ENCODE measurements at regions not wholly inside any gene's neighbourhood (a gene's known extent, or its start where the extent isn't known, plus 50 kb on each side); places are given as distances from the start of the nearest gene placed in this dataset.
"Not testable (repeated sequence)": the region's sequence is repeated elsewhere in the genome, so short reads cannot be mapped to it uniquely, and the experiment has no call there.

DNA sequence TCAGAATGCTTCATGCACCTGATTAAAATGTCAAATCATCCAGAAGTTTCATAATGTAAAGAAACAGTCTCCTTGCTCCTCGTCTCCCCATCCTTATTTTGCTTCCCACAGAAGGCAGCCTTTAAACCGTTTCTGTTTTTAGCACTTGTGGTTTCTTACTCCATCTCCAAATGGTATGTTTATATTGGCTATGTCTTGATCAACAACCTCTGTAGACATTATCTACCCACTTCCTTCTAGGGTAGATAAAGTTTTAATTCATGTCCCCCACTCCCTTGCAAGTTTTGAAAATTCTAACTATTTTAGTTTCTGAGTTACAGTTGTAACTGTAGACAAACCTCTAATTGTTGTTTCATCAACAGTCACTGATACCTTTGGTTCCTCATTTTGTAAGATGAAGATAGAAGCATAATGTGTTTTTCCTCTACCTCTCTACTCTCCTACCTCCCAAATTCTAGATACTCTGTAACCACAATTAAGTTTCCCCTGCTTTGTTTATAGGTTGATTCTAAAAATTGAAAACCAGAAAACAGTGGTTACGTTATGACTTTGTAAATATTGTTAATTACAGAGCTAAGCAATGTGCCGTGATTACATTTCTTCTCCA is 291.7 kb upstream of the GATB start:
- DNase-seq = no peak

DNA sequence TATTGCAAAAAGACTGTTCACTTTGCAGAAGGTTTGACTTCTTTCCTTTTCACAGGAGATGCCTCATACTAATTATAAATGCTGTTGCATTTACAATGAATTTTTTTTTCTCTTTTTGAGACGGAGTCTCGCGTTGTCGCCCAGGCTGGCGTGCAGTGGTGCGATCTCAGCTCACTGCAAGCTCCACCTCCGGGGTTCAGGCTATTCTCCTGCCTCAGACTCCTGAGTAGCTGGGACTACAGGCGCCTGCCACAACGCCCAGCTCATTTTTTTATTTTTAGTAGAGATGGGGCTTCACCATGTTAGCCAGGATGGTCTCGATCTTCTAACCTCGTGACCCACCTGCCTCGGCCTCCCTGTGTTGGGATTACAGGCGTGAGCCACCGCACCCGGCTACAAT is 290.5 kb upstream of the GATB start:
- DNase-seq = not testable (repeated sequence)

DNA sequence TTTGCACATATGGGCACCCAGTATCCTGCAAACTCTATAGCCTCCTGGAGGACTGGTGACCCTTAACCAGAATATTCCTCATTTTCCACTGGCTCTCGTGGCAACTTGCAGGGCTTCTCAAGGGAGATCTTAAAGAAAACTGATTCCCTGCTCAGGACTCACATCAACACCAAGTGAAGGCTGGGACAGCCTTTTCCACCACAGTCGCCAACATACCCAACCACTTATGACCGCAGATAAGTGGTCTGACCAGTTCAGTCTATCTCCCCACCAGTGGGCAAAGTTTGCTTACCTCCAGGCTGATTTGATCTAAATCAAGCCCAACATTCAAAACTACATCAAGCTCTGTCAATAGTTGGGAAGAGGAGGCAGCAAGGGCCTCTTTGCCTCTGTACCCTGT is 289.3 kb upstream of the GATB start:
- no peak for DNase-seq

DNA sequence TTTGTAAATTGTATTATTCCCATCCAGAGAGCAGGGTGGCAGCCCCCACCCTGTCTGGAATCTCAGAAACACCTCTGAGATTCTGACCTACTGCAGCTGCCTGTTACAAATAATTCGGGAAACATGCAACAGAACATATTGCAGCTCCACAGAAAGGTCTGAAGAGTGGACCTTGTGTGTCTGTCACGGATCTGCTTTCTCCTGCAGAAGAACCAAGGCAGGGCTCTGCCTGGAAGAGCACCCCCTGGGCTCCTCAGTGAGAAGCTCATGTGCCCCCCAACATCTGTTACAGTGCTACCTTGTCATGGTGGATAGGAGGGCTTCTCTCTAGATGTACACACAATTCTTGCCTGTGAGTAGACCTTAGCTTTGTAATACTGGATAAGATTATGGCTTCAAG is 286.6 kb upstream of the GATB start:
- DNase-seq = no peak

DNA sequence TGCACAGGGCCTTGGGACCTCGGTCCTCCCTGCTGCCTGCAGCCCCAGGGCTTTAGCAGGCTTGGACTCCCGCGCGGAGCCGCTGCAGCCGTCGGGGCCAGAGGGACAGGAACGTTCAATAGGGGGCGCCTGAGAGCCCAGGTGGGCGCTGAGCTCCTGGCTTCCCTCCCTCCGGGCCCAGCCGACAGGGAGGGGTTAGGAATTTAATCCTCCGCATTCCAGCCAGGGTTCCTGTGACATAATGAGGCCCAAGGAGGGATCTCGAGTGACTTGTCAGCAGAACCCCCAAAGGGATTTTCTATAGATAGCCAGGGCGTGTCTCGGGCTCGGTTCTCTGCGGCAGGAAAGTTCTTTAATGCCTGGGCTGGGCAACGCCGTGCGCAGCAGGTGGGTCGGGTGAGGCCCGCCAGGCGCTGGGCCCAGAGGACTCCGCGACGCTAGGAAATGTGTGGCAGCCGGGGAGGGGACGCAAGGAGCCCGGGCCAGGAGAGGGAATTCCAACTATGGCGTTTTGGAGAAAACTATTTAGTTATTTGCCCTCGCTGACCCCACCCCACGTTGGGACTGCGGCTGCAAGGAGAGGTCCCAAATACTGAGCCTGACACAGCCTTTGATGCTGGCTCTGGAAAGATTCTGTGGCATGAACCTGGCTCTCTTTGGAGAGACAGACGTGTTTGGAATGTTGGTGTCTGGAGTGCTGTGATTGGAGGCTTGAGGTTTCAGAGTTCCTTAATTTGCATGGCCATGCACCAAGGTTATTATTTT is 285.2 kb upstream of the GATB start:
- DNase-seq = no peak

DNA sequence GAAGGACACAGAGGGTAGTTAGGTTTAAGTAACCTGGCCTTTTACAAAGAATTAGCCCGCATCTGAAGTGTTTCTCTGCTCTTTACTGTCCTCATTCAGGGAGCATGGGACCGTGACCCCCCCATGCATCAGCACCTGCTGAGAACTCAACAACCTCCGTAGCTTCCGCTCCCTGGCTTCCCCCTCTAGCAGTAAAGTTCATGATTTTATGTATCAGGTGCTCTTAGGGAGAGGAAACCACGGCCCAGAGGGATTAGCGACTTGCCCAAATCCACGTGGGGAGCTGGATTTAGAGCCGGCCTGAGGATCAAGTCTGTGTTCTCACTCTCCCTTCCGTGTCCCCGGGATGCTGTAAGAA is 284.6 kb upstream of the GATB start:
- no peak for DNase-seq

DNA sequence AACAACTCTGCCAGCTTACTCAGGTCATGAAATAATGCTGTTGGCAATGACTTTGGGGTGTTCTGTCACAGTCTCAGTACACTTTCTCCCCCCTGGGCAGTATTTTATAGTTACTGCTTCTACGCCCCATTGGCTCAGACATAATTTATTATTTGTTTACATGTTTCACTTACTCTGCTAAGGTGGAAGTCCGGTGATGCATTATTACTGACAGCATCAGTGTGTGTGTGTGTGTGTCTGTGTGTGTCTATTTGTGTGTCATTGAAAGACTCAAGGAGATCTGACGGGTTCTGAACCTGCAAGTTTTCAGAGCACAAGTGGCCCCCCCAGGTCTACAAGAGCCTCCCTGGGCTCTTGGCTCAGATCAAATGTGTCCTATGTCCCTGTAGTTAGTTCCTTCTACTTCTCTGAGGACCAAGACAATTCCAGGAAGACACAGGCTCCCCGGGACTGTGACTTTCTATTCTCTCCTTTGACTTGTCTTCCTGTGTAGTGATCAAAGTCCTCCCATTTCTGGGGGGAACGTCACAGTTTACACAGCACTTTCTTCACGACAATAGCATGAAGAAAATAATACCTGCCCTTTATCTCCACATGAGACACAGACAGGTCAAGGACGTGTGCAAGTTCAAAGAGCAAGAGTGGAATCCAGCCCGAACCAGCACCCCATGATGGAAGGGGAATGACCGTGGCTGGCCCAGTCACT is 283.7 kb upstream of the GATB start:
- DNase-seq = no peak

DNA sequence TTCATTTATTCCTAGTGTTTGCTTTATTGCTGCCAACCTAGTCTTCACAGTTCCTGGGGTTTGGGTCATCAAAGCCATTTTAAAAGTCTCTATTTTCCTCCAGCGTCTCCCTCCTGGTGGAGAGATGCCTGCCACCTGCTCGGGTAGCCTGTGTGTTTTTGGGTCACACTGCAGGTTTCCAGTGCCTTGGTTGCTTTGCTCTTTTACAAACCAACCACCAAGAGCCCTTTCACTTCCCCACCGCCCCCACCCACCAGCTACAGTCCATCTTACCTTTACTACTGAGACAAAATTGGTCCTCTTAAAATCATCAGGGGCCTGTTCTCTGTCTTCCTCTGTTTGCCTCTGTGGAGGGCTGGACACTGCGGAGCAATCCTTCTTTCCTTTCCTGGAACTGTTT is 280.5 kb upstream of the GATB start:
- no peak for DNase-seq

DNA sequence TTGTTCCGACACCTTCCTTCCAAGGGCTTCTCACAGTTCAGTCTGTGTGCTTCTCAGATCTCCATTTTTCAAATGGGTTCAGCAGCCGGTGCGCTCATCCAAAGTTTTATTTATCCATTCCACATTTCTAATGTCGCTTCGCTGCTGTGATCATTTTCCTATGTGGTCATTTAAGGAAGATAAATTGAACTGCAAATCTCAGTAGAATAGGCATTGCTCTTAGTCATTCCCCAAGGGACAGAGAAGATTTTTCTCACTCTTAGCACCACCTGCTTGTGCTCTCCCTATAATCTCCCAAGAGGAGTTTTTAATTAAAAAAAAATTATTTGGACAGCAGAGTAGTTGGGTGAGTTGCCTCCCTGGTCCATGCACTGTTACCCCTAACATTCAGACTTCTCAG is 278.9 kb upstream of the GATB start:
- no peak for DNase-seq

DNA sequence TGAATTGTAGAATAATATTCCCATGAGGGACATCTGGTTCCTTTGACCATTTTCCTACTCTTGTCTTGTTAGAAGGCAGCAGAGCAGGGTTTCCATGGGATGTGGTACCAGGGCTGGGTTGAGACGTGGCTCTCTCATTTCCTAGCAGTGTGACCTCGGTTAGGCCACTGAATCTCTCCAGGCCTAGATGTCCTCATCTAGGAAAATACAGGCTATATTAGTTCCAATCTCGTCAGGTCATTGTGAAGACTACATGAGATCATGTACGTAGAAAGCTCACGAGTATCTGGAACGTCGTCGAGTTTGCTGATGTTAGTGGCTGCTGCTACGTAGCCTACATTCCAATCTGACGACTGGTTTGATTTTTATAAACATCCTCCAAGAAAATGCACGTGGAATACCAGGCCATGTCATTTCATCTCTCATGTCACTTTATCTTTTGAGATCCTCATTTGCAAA is 278.2 kb upstream of the GATB start:
- DNase-seq = no peak

DNA sequence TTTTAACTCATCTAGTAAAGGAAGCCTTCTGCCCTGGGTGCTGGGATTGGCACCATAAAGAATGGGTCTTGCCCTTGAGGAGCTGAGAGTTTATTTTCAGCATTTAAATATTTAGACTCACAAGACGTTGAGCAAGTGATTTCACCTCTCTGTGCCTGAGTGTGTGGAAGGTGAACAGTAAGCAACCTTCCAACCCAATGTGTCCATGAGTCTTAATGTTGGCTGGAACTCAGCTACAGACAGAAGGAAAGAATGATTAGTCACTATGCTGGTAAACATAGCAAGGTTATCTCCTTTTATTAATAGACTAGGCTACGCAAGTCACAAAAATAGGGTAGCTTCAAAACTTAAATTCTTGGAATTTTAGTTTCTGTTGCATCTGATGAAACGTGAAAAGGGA is 277.4 kb upstream of the GATB start:
- DNase-seq = no peak

DNA sequence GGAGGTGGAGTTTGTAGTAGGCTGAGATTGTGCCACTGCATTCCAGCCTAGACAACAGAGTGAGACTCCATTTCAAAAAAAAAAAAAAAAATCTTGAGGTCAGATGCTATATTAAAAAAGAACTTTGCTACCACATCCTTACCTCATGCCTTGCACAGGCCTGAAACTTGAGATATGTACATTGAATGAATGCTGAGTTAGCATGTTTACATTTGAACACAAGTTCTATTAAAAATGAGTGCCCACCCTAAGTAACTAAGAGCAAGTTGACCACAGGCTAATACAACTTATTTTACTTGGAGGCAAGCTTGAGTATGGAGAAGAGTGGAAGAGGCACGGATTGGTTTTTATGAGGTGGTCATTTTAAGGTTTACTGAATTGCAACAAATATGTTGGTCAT is 276.6 kb upstream of the GATB start:
- DNase-seq = no peak

DNA sequence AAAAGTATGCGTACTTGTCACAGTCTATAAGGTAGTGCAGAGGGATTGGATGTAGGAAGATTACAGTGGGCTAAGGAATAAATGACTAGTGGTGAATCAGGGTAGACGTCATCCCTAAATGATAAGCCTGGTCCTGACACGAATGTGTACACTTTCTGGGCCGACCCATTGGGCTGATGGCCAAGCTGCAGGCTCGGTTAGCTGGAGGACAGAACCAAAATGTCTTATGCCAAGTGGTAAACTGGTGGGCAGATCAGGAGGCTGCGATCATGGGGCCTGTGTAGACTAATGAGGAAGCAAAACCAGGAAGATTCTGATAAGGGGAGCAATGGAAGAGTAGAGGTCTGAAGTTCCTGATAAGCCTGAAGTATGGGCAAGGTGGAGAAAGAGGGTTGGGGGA is 272.8 kb upstream of the GATB start:
- no peak for DNase-seq

DNA sequence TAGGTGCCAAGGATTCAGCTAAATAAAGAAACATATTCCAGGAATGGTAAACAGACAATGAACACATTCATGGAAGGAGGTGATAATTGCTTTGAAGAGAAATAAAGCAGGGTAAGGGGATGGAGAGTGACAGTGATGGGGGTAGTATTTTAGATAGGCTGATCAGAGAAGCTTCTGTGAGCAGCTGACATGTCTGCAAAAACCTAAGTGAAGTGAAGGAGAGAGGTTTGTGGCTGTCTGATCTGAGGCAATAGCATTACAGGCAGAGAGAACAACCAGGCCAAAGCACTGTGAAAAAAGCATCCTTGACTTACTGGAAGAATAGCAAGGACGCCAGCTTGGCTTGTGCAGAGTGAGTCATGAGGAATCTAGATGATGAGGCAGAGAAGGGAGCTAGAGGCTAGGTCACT is 271.9 kb upstream of the GATB start:
- no peak for DNase-seq

DNA sequence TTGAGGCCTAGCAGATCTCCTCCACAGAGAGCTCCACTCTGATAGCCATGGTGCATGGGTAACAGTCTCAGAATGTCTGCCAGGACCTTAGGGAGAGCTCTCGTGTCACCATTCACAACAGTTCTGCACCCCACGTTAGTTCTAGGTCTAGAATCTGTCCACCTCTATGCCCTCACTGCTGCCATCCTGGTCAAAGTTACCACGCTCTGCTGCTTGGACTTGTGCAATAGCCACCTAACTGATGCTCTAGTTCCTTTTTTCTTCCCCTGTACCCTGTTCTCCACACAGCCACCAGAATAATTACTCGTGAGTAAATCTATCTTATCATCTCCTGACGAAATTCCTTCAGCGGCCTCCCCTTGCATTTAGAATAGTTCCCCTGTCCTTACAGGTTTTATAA is 268.8 kb upstream of the GATB start:
- DNase-seq = no peak

DNA sequence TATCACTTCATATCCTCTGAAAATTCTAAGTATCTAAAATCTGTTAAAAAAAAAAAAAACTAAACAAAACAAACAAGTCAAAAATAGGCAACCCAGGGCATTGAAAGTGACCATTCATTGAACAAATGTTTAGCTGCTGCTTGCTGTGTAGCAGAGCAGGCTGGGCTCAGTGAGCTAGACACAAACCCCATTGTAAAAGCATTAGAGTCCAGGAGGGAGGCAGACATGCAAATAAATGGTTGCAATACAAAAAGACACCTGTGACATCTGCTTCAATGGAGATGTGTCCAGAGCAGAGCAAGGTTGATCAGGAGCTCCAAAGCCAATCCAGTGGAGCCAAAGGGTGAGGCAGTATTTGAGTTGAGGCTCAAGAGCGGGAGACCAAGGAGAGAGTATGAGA is 267.3 kb upstream of the GATB start:
- no peak for DNase-seq

DNA sequence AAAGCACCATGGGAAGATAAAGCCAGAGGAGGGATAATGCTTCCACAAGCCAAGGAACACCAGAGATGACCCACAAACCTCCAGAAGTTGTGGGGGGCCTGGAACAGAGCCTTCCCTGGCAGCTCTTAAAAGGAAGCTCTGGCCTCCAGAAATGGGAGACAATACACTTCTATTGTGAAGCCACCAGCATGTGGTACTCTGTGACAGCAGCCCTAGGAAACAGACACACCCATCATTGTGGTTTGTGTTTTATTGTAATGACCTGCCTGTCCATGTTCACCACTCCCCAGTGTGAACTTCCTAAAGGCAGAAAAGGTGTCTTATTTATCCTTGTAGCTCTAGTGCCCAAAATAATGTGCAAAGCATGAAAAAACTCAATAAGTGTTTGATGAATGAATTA is 264.1 kb upstream of the GATB start:
- no peak for DNase-seq

DNA sequence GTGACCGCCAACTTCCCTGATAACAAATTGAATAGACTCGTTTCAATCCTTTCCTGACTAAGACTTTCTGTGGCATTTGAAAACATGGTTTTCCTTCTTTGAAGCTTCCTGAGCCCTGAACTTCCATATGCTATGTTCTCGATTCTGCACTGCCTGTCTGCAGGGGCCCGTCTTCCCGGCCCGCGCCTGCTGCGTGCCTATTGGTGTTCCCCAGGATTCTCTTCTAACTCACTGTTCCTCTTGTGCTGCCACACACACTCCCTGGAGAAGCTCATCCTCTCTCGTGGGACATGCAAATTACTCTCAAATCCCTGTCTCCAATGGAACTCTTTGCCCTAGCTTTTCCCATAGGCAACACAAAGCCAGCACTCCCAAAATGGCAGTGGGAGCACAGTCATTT is 262.9 kb upstream of the GATB start:
- DNase-seq = no peak

DNA sequence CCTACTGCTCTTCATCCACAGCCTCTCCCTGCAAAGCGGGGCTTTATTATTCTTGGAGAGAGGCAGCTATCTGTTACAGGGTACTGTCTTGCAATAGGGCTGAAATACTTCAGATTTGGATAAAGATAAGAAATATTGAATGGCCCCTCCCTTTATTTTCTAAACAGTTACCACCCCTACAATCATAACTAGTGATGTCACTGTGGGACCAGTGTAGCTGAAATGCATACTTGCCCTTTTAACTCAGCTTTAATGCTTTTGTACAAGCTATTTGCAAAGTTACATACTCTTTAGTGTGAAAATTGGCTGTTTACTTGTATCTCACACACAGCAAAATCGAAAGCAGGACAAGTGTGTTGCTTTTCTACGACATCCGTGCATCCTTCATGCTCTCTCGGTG is 261.7 kb upstream of the GATB start:
- no peak for DNase-seq

DNA sequence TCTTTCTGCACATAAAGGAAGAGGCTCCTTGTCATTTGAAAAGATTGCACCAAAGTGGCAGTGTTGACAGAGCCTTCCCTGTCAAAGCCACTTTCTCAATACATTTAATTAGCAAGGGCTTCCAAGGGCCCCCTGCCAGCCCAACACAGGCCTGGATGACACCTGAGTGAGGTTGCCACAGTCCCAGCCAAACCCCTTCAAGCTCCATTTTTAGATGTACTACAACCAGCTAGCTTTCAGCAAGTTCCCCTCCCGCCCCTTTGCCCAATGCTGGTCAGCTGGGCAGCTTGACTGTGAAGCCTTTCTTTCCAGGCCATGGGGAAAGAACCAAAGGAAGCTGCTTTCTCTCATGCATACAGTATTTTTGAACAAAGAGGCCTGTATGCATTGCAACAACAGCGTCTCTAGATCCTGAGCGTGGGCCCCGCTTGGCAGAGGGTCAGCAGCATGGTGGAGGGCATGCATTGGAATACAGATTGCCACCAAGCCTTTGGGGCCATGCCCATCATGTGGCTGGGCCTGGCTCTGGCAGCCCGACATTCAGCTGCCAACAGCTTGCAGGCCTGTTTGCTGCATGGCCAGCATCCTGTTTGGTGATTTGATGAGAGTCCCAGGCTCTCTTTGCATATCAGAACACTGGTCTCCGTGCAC is 261.1 kb upstream of the GATB start:
- DNase-seq = no peak

DNA sequence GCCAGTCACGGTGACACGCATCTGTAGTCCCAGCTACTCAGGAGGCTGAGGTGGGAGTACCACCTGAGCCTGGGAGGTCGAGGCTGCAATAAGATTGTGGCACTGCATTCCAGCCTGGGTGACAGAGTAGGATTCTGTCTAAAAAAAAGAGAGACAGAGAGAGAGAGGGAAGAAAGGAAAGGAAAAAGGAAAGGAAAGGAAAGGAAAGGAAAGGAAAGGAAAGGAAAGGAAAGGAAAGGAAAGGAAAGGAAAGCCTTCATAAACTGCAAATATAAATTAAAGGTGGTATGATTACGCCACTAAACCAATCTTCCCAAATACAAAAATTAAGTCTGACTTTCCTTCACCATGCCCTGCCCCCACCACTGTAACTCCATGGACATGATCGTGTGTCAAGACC is 259.3 kb upstream of the GATB start:
- no peak for DNase-seq

DNA sequence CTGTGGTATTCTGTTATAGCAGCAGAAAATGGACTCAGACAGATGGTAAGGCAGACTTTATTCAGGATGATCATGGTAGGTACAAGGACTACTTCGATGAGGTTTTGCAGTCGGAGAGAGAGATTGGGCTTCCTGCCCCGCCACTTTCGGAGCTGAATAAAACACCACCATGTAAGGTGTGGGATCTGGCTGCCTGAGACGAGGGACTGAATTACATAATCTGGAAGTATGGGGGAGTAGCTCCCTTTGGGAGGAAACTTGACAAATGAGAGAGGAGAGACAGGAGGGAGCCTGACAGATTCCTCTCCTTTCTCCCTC is 255.5 kb upstream of the GATB start:
- no peak for DNase-seq

DNA sequence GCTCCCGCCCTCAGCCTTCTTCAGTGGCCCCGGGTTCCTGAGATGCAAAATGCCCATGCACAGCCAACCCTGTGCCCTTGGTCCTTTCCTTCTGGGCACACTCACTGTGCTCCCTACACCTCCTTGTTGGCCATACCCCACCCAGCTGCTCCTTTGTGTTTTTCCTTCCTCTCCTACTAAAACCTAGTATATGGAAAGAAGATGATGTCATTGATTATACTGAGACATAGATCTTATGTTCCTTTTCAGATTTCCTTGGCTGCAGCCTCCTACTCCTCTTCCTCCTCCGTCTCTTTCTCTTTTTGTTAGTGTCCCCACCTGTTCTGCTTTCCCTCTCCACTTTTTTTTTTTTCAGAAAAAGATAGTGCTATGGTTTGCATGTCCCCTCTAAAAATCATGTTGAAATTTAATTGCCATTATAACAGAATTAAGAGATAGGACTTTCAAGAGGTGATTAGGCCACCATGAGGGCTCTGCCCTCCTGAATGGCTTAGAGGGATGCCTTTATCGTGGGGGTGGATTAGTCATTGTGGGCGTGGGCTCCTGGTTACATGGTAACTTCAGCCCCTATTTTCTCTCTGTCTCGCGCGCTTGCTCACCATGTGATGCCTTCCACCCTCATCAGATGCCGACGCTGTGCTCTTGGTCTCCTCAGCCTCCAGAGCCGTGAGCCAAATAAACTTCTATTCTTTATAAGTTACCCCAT is 254.9 kb upstream of the GATB start:
- DNase-seq = no peak

DNA sequence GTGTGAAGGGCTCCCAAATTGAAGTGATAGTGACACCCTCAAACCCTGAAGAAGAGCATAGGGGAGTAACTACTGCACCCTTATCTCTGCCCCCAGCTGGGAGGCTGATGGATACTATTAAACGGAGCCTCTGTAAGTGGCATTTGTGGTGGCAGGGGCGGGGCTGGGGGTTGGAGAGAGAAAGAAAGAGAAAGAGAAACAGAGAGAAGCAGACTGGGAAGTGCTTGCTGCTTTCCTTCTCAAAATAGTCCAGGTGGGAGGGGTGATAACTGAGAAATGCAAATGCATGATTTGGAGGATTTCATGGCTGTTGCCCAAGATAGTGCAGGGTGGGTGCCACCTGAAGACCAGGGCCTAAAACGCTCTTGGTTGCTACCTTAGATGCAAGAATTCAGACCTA is 253.5 kb upstream of the GATB start:
- DNase-seq = no peak
